ENCODE measurements at regions not wholly inside any gene's neighbourhood (a gene's known extent, or its start where the extent isn't known, plus 50 kb on each side); places are given as distances from the start of the nearest gene placed in this dataset.

- DNase-seq, result no peak
- no peak overlapping the region for H3K27ac ChIP-seq (ENCODE audit: low read length)
- no peaks in the 10 kb centered on the region for H3K9me2 ChIP-seq (replicated peaks; ENCODE audit: insufficient read depth, low read length)
- H4K20me1 ChIP-seq (ENCODE audit: insufficient read depth, low read depth, low read length), result no peaks in the 10 kb centered on the region
- H3K4me1 ChIP-seq (ENCODE audit: low read length), result no peaks in the 10 kb centered on the region
- H3K9ac ChIP-seq (ENCODE audit: low read length), result no peak overlapping the region
- H3K4me2 ChIP-seq (ENCODE audit: low read depth, low read length, poor library complexity, severe bottlenecking), result no peak overlapping the region
- H3K36me3 ChIP-seq (ENCODE audit: insufficient read depth, low read length), result no peaks in the 10 kb centered on the region
- H3K79me2 ChIP-seq (ENCODE audit: low read length), result no peaks in the 10 kb centered on the region
- no peaks in the 10 kb centered on the region; the same call in 1 of the 2 replicates for H3K9me3 ChIP-seq (ENCODE audit: low read length)
- no peaks in the 10 kb centered on the region for H3K27me3 ChIP-seq (ENCODE audit: low read length)
- H3K4me3 ChIP-seq (ENCODE audit: low read length), result no peak overlapping the region
- no peak overlapping the region for H2AFZ ChIP-seq (ENCODE audit: low read length)
Measured at GRCh38 chr21:15431053-15431452, 298.7 kb upstream of the USP25 start.

DNA sequence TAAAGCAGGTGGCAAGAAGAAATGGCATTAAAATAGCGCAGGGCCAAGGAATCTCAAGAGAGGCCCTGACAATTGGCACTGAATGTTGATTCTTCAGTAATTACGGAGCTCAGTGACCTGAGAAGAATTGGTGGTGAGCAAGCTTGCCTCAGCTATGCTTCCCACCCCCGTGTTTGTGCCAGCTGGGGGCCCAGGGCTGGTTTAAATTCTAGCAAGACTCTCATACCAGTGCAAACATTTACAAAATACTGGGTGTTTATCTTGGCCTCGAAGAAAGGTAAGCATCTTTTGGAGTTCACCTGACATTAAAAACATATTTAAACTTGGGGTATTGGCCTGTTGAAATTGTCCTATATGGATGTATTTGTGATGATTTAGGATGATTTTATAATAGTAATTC is 296.7 kb upstream of the USP25 start:
- Histone ChIP-seq H4K20me1 (ENCODE audit: insufficient read depth, low read depth, low read length) (no peaks in the 10 kb centered on the region), H3K4me2 (ENCODE audit: low read depth, low read length, poor library complexity, severe bottlenecking) (no peak overlapping the region), H2AFZ (ENCODE audit: low read length) (no peak overlapping the region), H3K36me3 (ENCODE audit: insufficient read depth, low read length) (no peaks in the 10 kb centered on the region), H3K27me3 (ENCODE audit: low read length) (no peaks in the 10 kb centered on the region), H3K79me2 (ENCODE audit: low read length) (no peaks in the 10 kb centered on the region), H3K9ac (ENCODE audit: low read length) (no peak overlapping the region), H3K9me2 (replicated peaks; ENCODE audit: insufficient read depth, low read length) (no peaks in the 10 kb centered on the region), H3K9me3 (ENCODE audit: low read length) (no peaks in the 10 kb centered on the region; the same call in 1 of the 2 replicates), H3K4me3 (ENCODE audit: low read length) (no peak overlapping the region), H3K27ac (ENCODE audit: low read length) (no peak overlapping the region), H3K4me1 (ENCODE audit: low read length) (no peaks in the 10 kb centered on the region)
- no peak for DNase-seq

- Histone ChIP-seq H3K9me2 (replicated peaks; ENCODE audit: insufficient read depth, low read length) (no peaks in the 10 kb centered on the region), H3K4me1 (ENCODE audit: low read length) (no peaks in the 10 kb centered on the region), H3K79me2 (ENCODE audit: low read length) (no peaks in the 10 kb centered on the region), H3K4me3 (ENCODE audit: low read length) (no peak overlapping the region), H4K20me1 (ENCODE audit: insufficient read depth, low read depth, low read length) (no peaks in the 10 kb centered on the region), H2AFZ (ENCODE audit: low read length) (no peak overlapping the region), H3K9me3 (ENCODE audit: low read length) (no peaks in the 10 kb centered on the region; the same call in 1 of the 2 replicates), H3K36me3 (ENCODE audit: insufficient read depth, low read length) (no peaks in the 10 kb centered on the region), H3K27me3 (ENCODE audit: low read length) (no peaks in the 10 kb centered on the region), H3K9ac (ENCODE audit: low read length) (no peak overlapping the region), H3K4me2 (ENCODE audit: low read depth, low read length, poor library complexity, severe bottlenecking) (no peak overlapping the region), H3K27ac (ENCODE audit: low read length) (no peak overlapping the region)
- no peak for DNase-seq
Measured at GRCh38 chr21:15434163-15434905, 295.4 kb upstream of the USP25 start.

DNA sequence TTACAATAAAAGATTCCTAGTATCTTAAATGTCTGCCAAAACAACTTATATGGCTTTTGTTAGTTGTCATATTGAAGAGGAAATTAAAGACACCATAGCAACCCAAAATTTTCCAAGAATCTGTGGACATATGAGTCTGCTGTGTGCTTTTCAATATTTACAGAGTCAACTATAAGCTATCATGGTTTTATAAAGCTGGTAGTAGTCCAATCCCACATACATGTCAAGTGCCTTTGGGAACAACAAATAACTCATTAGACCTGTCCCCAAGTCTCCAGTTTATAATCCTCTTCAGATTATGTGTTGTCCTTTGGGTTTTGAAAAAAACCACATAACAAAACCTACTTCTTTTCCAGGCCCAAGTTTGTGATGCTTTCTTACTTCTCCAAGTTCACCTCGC is 293.8 kb upstream of the USP25 start:
- DNase-seq, result no peak
- H3K9me2 ChIP-seq (replicated peaks; ENCODE audit: insufficient read depth, low read length), result no peaks in the 10 kb centered on the region
- no peak overlapping the region for H3K27ac ChIP-seq (ENCODE audit: low read length)
- H3K27me3 ChIP-seq (ENCODE audit: low read length), result no peaks in the 10 kb centered on the region
- no peaks in the 10 kb centered on the region for H4K20me1 ChIP-seq (ENCODE audit: insufficient read depth, low read depth, low read length)
- no peak overlapping the region for H3K4me2 ChIP-seq (ENCODE audit: low read depth, low read length, poor library complexity, severe bottlenecking)
- no peak overlapping the region for H3K9ac ChIP-seq (ENCODE audit: low read length)
- H3K79me2 ChIP-seq (ENCODE audit: low read length), result no peaks in the 10 kb centered on the region
- no peak overlapping the region for H2AFZ ChIP-seq (ENCODE audit: low read length)
- no peaks in the 10 kb centered on the region for H3K36me3 ChIP-seq (ENCODE audit: insufficient read depth, low read length)
- no peaks in the 10 kb centered on the region for H3K4me1 ChIP-seq (ENCODE audit: low read length)
- H3K4me3 ChIP-seq (ENCODE audit: low read length), result no peak overlapping the region
- no peaks in the 10 kb centered on the region; the same call in 1 of the 2 replicates for H3K9me3 ChIP-seq (ENCODE audit: low read length)

DNA sequence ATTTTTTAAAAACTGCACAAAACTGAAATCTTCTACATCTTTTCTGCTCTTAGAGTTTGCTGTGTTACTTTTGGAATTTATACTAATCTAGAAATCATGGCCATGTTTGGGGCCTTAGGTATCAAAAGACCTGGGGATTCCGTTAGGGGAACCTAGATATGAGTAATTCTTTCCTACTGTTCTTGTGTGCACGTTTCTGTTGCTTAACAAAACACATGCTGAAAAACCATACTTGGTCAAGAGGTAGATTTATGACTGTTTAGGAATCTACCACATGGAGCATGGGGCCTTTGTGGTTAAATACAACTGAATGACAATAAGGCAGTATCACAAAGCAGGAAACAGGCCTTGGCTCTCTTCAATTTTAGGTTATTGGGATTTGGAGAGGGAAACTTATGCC is 291.9 kb upstream of the USP25 start:
- no peaks in the 10 kb centered on the region for H3K27me3 ChIP-seq (ENCODE audit: low read length)
- DNase-seq, result no peak
- H2AFZ ChIP-seq (ENCODE audit: low read length), result no peak overlapping the region
- H3K36me3 ChIP-seq (ENCODE audit: insufficient read depth, low read length), result no peaks in the 10 kb centered on the region
- H3K4me1 ChIP-seq (ENCODE audit: low read length), result no peaks in the 10 kb centered on the region
- H3K79me2 ChIP-seq (ENCODE audit: low read length), result no peaks in the 10 kb centered on the region
- no peaks in the 10 kb centered on the region; the same call in 1 of the 2 replicates for H3K9me3 ChIP-seq (ENCODE audit: low read length)
- H3K4me2 ChIP-seq (ENCODE audit: low read depth, low read length, poor library complexity, severe bottlenecking), result no peak overlapping the region
- H4K20me1 ChIP-seq (ENCODE audit: insufficient read depth, low read depth, low read length), result no peaks in the 10 kb centered on the region
- no peaks in the 10 kb centered on the region for H3K9me2 ChIP-seq (replicated peaks; ENCODE audit: insufficient read depth, low read length)
- no peak overlapping the region for H3K9ac ChIP-seq (ENCODE audit: low read length)
- H3K4me3 ChIP-seq (ENCODE audit: low read length), result no peak overlapping the region
- H3K27ac ChIP-seq (ENCODE audit: low read length), result no peak overlapping the region

DNA sequence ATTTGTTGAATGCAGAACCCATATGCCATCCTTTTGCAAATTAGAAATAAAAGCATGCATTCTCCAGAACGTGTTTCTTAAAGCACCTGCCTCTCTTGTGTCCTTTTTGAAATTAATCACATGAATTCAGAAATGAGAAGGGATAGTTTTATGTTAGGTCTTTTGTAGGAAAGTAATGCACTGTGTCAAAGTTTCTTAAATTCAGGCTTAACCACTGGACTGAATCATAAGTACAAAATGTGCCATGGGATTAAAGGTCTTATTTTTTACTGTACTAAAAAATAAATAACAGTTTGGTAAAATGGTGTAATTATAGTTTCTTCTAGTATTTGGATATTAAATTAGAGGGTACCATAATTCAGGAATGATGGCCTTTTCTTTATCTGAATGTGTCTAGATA is 290.1 kb upstream of the USP25 start:
- H2AFZ ChIP-seq (ENCODE audit: low read length), result no peak overlapping the region
- no peak overlapping the region for H3K9ac ChIP-seq (ENCODE audit: low read length)
- no peaks in the 10 kb centered on the region for H3K79me2 ChIP-seq (ENCODE audit: low read length)
- H3K4me1 ChIP-seq (ENCODE audit: low read length), result no peaks in the 10 kb centered on the region
- H3K4me2 ChIP-seq (ENCODE audit: low read depth, low read length, poor library complexity, severe bottlenecking), result no peak overlapping the region
- no peaks in the 10 kb centered on the region for H3K9me2 ChIP-seq (replicated peaks; ENCODE audit: insufficient read depth, low read length)
- H3K27ac ChIP-seq (ENCODE audit: low read length), result no peak overlapping the region
- no peak overlapping the region for H3K4me3 ChIP-seq (ENCODE audit: low read length)
- no peak for DNase-seq
- H4K20me1 ChIP-seq (ENCODE audit: insufficient read depth, low read depth, low read length), result no peaks in the 10 kb centered on the region
- no peaks in the 10 kb centered on the region for H3K9me3 ChIP-seq (ENCODE audit: low read length)
- no peaks in the 10 kb centered on the region for H3K36me3 ChIP-seq (ENCODE audit: insufficient read depth, low read length)
- H3K27me3 ChIP-seq (ENCODE audit: low read length), result no peaks in the 10 kb centered on the region

- H3K36me3 ChIP-seq (ENCODE audit: insufficient read depth, low read length), result no peaks in the 10 kb centered on the region
- no peak overlapping the region for H3K4me2 ChIP-seq (ENCODE audit: low read depth, low read length, poor library complexity, severe bottlenecking)
- H4K20me1 ChIP-seq (ENCODE audit: insufficient read depth, low read depth, low read length), result no peaks in the 10 kb centered on the region
- no peak overlapping the region for H3K4me3 ChIP-seq (ENCODE audit: low read length)
- H3K27me3 ChIP-seq (ENCODE audit: low read length), result no peaks in the 10 kb centered on the region
- DNase-seq, result no peak
- no peak overlapping the region for H3K27ac ChIP-seq (ENCODE audit: low read length)
- no peak overlapping the region for H3K9ac ChIP-seq (ENCODE audit: low read length)
- no peaks in the 10 kb centered on the region for H3K9me2 ChIP-seq (replicated peaks; ENCODE audit: insufficient read depth, low read length)
- no peaks in the 10 kb centered on the region for H3K79me2 ChIP-seq (ENCODE audit: low read length)
- H3K9me3 ChIP-seq (ENCODE audit: low read length), result no peaks in the 10 kb centered on the region
- no peaks in the 10 kb centered on the region for H3K4me1 ChIP-seq (ENCODE audit: low read length)
- H2AFZ ChIP-seq (ENCODE audit: low read length), result no peak overlapping the region
Measured at GRCh38 chr21:15441060-15441493, 288.7 kb upstream of the USP25 start.

- DNase-seq, result no peak
- no peaks in the 10 kb centered on the region for H3K27me3 ChIP-seq (ENCODE audit: low read length)
- H3K4me1 ChIP-seq (ENCODE audit: low read length), result no peaks in the 10 kb centered on the region
- no peak overlapping the region for H3K4me2 ChIP-seq (ENCODE audit: low read depth, low read length, poor library complexity, severe bottlenecking)
- H4K20me1 ChIP-seq (ENCODE audit: insufficient read depth, low read depth, low read length), result no peaks in the 10 kb centered on the region
- no peaks in the 10 kb centered on the region for H3K36me3 ChIP-seq (ENCODE audit: insufficient read depth, low read length)
- H3K9me2 ChIP-seq (replicated peaks; ENCODE audit: insufficient read depth, low read length), result no peaks in the 10 kb centered on the region
- H3K79me2 ChIP-seq (ENCODE audit: low read length), result no peaks in the 10 kb centered on the region
- H3K27ac ChIP-seq (ENCODE audit: low read length), result no peak overlapping the region
- H3K9ac ChIP-seq (ENCODE audit: low read length), result no peak overlapping the region
- H3K4me3 ChIP-seq (ENCODE audit: low read length), result no peak overlapping the region
- H3K9me3 ChIP-seq (ENCODE audit: low read length), result no peaks in the 10 kb centered on the region
- H2AFZ ChIP-seq (ENCODE audit: low read length), result no peak overlapping the region
Measured at GRCh38 chr21:15441992-15442391, 287.8 kb upstream of the USP25 start.

All from Karpas-422 (cell line).